ENCODE measurements at regions not wholly inside any gene's neighbourhood (a gene's known extent, or its start where the extent isn't known, plus 50 kb on each side); places are given as distances from the start of the nearest gene placed in this dataset.

DNA sequence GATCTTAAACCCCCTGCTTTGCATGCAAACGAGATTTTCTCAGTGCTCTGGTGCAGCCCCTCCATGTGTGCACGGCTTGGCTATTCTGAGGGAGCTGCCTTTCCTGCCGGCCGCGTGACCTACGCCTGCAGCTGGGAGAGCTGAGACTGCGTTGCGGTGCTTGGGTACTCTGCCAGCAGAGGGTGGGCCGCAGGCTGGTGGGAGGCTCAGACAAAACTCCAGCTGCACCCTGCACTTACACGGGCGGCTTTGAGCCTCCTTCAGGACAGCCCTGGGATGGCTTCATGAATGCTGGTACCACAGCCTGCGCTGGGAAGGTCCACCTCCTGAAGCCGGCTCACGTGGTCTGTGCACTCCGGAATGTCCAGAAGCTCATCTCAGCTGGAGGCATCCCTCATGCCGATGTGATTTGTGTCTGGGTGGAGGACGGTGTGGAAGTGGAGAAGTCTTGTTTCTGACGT, 223.7 kb downstream of the DLL1 start:
- Histone ChIP-seq H3K27me3 (no peaks in the 10 kb centered on the region), H3K27ac (no peak overlapping the region), H3K36me3 (no peaks in the 10 kb centered on the region), H3K4me1 (ENCODE audit: control insufficient read depth in 1 of 2, insufficient read depth in 1 of 2, low read depth in 1 of 2, low read length in 1 of 2) (no peaks in the 10 kb centered on the region), H3K9me3 (no peaks in the 10 kb centered on the region), H3K4me3 (ENCODE audit: low read depth in 1 of 2, low read length in 1 of 2) (no peak overlapping the region)
- TF ChIP-seq, protein P1, sequence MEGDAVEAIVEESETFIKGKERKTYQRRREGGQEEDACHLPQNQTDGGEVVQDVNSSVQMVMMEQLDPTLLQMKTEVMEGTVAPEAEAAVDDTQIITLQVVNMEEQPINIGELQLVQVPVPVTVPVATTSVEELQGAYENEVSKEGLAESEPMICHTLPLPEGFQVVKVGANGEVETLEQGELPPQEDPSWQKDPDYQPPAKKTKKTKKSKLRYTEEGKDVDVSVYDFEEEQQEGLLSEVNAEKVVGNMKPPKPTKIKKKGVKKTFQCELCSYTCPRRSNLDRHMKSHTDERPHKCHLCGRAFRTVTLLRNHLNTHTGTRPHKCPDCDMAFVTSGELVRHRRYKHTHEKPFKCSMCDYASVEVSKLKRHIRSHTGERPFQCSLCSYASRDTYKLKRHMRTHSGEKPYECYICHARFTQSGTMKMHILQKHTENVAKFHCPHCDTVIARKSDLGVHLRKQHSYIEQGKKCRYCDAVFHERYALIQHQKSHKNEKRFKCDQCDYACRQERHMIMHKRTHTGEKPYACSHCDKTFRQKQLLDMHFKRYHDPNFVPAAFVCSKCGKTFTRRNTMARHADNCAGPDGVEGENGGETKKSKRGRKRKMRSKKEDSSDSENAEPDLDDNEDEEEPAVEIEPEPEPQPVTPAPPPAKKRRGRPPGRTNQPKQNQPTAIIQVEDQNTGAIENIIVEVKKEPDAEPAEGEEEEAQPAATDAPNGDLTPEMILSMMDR (IDR thresholded peaks at IDR 0.05) = no peak

DNA sequence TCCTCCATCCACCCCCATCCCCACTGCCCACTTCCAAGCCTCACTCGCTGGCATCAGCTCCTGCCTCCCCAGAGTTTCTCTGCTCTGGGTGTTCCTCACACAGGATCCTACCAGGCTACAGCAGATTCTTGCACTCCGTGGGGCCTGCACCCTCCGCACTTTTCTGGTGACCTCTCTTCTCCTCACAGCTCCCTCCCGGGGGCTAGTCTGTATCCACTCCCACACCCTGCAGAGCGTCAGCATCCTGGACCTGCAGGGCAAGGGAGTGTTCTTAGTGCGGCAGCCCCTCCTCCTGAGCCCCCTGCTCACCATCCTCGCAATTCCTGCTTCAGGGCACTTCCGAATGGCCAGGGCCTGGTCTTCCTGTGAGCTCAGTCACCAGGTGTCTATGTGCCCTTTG, 224.2 kb downstream of the DLL1 start:
- TF ChIP-seq, protein P1 (IDR thresholded peaks at IDR 0.05) = no peak
- no peaks in the 10 kb centered on the region for H3K27me3 ChIP-seq
- no peaks in the 10 kb centered on the region for H3K4me1 ChIP-seq (ENCODE audit: control insufficient read depth in 1 of 2, insufficient read depth in 1 of 2, low read depth in 1 of 2, low read length in 1 of 2)
- no peak overlapping the region for H3K4me3 ChIP-seq (ENCODE audit: low read depth in 1 of 2, low read length in 1 of 2)
- H3K27ac ChIP-seq = no peak overlapping the region
- no peaks in the 10 kb centered on the region for H3K9me3 ChIP-seq
- no peaks in the 10 kb centered on the region for H3K36me3 ChIP-seq

DNA sequence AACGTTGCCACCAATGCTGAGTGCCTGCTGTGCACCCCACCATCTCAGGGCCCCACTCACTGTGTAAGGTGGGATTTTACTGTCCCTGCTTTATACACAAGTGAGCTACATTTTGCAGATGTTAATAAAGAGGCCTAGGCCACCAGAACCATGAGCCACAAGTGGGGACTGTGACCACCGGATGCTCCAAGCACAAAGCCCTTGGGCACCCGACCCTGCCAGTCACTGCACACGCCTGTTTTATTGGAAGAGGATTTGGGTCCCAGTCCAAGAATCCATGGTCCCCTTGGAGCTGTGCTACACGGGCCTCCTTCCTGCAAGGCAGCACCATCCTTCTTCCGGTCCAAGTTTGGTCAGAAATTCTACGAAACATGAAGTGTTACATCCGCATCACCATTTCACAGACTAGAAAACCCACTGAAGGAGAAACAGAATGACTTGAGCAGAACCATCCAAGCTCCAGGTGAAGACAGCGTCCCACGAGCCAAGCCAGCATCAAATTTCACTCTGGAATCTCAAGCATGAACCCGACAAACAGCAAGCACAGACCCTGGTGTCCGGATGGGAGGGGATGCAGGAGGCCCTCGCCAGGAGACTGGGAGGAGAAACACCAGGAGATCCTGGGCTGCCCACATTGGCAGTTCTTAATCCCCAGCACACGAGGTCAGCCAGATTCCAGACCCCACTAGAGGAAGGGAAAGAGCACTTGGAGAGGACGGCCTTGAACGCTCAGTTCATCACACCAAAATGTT, 226.9 kb downstream of the DLL1 start:
- no peak overlapping the region for H3K4me3 ChIP-seq (ENCODE audit: low read depth in 1 of 2, low read length in 1 of 2)
- no peaks in the 10 kb centered on the region for H3K4me1 ChIP-seq (ENCODE audit: control insufficient read depth in 1 of 2, insufficient read depth in 1 of 2, low read depth in 1 of 2, low read length in 1 of 2)
- no peaks in the 10 kb centered on the region for H3K27me3 ChIP-seq
- no peak overlapping the region for H3K27ac ChIP-seq
- no peaks in the 10 kb centered on the region for H3K36me3 ChIP-seq
- TF ChIP-seq, protein P1 (IDR thresholded peaks at IDR 0.05) = no peak
- no peaks in the 10 kb centered on the region for H3K9me3 ChIP-seq

DNA sequence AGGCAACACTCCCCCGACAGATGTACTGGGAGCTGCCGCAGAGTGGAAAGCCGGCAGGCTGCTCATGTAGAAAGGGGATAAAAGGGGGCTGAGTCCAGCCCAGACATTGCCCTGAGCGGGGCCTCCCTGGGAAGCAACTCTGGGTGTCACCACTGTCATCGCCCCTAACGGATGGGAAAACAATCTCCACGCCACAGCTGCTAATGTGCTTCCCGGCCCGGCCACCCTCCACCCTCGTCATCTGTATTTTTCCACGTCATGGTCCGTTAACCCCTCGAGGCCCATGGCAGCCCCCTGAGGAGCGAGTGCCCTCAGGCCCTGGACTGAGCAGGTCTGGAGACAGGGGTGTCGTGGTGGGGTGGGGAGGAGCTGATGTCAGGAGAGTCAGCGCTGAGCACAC, 227.4 kb downstream of the DLL1 start:
- no peak overlapping the region for H3K27ac ChIP-seq
- TF ChIP-seq, protein P1 (IDR thresholded peaks at IDR 0.05) = no peak
- H3K9me3 ChIP-seq = no peaks in the 10 kb centered on the region
- no peaks in the 10 kb centered on the region for H3K4me1 ChIP-seq (ENCODE audit: control insufficient read depth in 1 of 2, insufficient read depth in 1 of 2, low read depth in 1 of 2, low read length in 1 of 2)
- no peaks in the 10 kb centered on the region for H3K36me3 ChIP-seq
- H3K4me3 ChIP-seq (ENCODE audit: low read depth in 1 of 2, low read length in 1 of 2) = no peak overlapping the region
- H3K27me3 ChIP-seq = no peaks in the 10 kb centered on the region

DNA sequence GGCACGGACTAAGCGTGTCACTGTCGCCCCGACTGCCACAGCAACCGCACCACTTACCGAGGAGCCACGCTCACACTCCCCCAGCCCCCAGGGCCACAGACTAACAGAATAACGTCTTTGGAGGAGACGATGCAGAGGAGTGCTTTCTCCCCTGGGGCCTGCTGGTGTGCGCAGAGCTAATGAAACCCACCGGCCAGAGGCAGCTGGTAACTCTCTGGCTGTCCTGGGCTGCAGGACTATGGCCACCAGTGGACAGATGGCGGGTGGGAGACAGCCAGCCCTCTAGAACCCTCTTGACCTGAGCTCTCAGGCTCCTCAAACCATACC, 228.0 kb downstream of the DLL1 start:
- TF ChIP-seq, protein P1 (IDR thresholded peaks at IDR 0.05) = no peak
- Histone ChIP-seq H3K27me3 (no peaks in the 10 kb centered on the region), H3K4me3 (ENCODE audit: low read depth in 1 of 2, low read length in 1 of 2) (no peak overlapping the region), H3K9me3 (no peaks in the 10 kb centered on the region), H3K4me1 (ENCODE audit: control insufficient read depth in 1 of 2, insufficient read depth in 1 of 2, low read depth in 1 of 2, low read length in 1 of 2) (no peaks in the 10 kb centered on the region), H3K36me3 (no peaks in the 10 kb centered on the region), H3K27ac (no peak overlapping the region)
